ENCODE measurements at regions not wholly inside any gene's neighbourhood (a gene's known extent, or its start where the extent isn't known, plus 50 kb on each side); places are given as distances from the start of the nearest gene placed in this dataset.
"Not testable (repeated sequence)": the region's sequence is repeated elsewhere in the genome, so short reads cannot be mapped to it uniquely, and the experiment has no call there.

GRCh38 chr6:68007717-68008116, 627.4 kb upstream of the ADGRB3 start:
- no peak for DNase-seq

GRCh38 chr6:67986694-67987232, 648.3 kb upstream of the ADGRB3 start:
- DNase-seq: no peak

DNA sequence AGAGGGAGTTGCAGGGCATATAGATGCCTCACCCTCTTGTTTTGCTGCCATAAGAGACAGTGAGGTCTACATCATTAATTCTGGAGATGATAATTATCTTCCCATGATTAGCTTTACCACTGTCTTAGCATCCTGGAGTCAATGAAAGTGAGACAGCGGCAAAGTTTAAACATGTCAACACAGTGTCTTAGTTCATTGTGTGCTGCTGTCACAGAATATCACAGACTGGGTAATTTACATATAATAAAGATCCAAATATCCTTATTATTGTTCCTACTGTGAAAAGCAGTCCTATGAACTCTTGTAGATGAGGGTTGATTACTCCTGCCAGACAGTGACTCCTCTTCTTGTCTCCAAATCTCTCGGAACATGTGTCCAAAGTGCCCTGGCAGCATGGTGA, 658.6 kb upstream of the ADGRB3 start:
- no peak for DNase-seq

DNA sequence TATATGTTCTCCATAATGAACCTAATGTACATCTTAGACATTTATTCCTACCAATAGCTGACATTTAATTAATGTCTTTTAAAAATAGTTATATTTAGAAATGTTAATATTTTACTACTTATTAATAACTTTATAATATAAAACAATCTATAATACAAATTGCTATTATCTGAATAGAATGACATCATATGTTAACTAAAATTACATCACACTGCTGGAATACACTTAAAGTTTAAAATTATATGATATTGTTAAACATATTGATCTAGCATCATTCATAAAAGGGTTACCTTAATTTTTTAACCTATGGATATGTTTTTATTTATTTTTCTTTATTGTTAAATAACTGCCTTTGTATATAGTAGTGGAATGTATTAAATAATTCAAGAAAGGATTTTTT, 660.2 kb upstream of the ADGRB3 start:
- DNase-seq: no peak

- no peak for DNase-seq
Observed at GRCh38 chr6:67971812-67972211, 663.3 kb upstream of the ADGRB3 start.

DNA sequence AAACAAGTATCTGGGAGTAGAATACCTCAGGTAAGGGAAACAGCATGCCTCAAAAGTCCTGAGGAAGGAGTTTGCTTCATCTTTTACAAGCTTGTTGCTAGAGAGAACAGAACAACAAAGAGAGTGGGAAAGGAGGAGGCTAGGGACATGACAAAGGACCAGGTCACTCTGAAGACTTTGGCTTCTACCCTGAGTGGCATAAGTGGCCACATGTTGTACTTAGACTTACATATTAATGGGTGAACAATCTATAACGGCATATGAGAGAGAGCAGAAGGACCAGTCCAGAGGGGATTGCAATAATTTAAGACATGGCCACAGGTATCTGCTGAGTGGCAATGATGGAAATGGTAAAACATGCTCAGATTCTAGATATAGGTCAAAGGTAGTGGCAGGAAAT, 668.3 kb upstream of the ADGRB3 start:
- DNase-seq: no peak

DNA sequence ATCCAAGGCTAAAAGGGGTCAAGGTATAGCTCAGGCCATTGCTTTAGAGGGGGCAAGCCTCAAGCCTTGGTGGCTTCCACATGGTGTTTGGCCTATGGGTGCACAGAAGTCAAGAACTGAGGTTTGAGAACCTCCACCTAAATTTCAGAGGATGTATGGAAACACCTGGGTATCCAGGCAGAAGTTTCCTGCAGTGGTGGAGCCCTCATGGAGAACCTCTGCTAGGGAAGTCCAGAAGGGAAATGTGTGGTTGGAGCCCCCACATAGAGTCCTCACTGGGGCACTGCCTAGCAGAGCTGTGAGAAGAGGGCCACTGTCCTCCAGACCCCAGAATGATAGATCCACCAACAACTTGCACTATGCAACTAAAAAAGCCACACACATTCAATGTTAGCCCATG, 678.7 kb upstream of the ADGRB3 start:
- no peak for DNase-seq

DNA sequence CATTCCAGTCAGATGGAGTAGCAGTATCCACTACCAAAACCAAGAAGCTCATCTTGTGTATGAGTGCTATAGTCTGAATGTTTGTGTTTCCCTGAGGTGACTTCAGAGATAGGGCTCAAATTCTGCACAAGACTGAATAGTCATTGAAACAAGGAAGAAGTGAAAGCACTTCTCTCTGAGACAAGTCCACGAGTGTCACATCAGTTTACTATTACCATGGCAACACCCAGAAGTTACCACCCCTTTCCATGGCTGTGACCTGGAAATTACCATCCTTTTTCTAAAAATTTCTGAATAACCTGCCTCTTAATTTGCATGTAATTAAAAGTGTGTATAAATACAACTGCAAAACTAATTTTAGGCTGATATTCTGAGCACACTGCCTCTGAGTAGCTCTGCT, 682.1 kb upstream of the ADGRB3 start:
- DNase-seq: no peak

- no peak for DNase-seq
Observed at GRCh38 chr6:67952121-67952520, 683.0 kb upstream of the ADGRB3 start.

- not testable (repeated sequence) for DNase-seq
Observed at GRCh38 chr6:67947762-67948161, 687.3 kb upstream of the ADGRB3 start.

DNA sequence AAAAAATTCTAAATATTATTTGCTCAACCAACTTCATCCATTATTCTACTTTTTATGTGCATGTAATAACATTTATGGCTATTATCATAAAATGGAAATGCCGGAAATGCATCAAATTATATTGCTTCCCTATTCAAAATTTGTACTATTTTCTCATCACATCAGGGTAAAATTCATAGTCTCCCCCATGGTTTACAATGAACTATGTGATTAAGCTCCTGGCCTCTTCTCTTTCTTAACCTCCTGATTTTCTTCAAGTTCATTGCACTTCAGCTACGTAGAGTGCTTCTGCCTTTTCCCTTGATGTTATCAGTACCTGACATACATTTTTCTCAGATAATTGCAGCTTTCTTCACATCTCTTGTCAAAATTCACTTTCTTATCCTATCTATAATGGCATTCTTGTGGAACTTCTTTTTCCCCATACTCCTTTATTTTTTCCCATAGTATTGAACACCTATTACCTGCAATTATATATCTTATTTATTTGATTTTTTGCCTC, 699.1 kb upstream of the ADGRB3 start:
- no peak for DNase-seq

- DNase-seq: no peak
Observed at GRCh38 chr6:67933278-67933677, 701.8 kb upstream of the ADGRB3 start.

GRCh38 chr6:67922588-67922987, 712.5 kb upstream of the ADGRB3 start:
- DNase-seq: not testable (repeated sequence)

- DNase-seq: not testable (repeated sequence)
Observed at GRCh38 chr6:67920040-67920439, 715.0 kb upstream of the ADGRB3 start.

DNA sequence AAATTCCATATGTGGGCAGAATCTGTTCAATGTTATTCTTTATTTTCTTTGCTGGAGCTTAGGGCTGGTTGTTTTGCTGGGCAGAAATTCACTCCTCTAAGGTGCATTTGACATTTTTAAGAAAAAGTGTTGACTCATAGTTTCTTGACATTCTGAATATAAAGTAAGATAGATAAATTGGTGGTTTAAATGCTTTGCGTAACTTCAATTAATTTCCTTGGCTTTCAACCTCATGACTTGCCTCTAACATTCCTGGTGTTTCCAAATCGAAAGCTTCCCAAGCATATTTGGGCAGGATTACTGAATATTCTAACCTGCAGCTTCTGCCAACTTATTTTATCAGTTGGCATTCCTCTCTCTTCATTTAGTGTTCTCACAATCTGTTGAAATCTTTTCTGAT, 718.7 kb upstream of the ADGRB3 start:
- DNase-seq: no peak

DNA sequence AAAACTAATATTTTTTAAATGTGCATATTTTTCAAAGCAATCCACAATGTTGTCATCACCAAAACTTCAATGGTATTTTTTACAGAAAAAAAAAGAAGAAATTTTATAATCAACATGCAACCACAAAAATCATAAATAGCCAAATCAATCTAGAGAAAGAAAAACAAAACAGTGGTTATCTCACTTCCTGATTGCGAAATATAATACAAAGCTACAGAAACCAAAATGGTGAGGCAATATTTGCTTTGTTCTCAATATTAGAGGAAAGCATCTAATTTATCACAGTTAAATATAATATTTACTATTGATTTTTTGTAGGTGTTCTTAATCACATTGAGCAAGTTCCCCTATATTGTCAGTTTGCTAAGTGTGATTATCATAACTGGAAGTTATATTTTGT, 720.7 kb upstream of the ADGRB3 start:
- no peak for DNase-seq

DNA sequence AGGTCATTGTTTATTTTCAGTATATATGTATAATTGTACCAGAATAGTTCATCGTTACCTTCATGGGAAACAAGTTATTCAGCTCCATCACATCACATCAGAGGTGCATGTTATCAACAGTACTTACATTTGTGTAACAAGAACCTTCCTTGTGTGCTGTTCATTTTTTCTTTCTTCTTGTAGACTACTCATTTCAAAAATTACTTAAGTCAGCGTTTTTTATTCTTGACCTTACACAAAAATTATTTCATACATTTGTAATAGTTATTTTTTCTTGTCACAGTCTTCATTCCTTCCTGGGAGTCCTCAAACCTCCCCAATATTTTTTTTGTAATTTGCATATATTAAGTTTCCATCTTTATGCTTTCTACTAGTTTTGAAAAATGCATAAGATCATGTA, 725.7 kb upstream of the ADGRB3 start:
- DNase-seq: no peak

DNA sequence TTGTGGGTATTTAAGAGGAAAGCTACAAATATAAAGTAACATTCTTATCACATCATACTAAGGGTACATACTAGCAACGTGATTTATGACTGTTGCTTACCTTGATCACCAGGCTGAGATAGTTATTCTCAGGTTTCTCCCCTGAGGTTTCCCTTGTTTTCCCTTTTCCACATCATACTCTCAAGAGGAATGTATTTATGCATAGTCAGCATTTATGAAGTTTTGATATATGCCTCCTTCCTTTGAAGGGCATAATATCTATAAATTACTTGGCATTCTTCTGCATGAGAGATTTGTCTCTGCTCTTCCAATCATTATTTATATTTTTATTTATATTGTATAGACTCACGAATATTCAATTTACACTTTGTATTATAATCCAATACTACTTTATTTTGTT, 726.7 kb upstream of the ADGRB3 start:
- DNase-seq: no peak

GRCh38 chr6:67904735-67905134, 730.3 kb upstream of the ADGRB3 start:
- DNase-seq: not testable (repeated sequence)

DNA sequence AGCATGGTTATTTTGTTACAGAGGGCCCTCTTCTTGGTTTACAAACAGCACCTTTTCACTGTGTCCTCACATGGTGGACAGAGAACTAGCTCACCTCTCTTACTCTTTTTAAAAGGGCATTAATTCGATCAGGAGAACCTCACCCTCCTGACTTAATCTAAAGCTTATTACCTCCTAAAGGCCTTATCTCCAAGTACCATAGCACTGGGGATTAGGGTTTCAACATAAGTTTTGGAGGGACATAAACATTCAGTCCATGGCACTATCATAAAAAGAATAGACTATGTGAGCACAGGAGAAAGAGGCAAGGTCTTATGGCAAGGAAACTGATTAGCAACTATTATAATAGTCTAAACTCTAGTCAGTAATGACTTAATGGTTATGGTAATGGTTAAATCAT, 736.2 kb upstream of the ADGRB3 start:
- no peak for DNase-seq

GRCh38 chr6:67897998-67898607, 737.0 kb upstream of the ADGRB3 start:
- DNase-seq: no peak

DNA sequence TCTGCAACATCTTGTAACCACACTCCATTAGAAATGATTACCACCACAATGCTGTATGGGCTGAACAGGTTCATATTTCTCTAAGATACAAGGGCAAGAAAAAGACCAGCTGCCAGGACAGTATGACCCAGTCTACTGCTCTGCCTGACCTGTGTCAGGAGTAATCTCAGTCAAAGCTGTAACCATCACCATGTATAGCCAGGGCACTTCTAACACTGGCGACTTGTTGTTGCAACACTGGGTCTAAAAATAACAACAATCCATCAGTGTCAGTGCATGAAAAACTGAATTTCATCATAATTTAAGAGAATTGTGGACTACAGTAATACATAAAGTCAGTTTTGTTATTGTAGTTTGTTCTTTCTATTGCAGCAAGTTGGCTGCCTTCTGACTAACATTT, 738.6 kb upstream of the ADGRB3 start:
- DNase-seq: no peak

DNA sequence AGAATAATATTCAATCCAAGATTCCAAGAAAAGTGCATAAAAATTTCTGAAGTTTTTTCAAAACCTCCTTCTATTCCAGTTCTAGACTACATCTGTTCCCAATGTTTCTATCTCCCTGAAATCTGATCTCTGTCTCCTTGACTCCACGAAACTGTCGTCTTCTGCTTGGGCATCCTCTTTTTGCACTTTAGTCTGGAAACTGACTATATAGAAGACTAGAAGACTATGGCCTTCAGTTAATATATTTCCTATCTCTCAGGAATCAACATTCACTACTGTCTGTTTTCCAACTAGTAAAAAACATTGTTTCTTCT, 745.4 kb upstream of the ADGRB3 start:
- no peak for DNase-seq

- DNase-seq: no peak
Observed at GRCh38 chr6:67888886-67889681, 746.0 kb upstream of the ADGRB3 start.

DNA sequence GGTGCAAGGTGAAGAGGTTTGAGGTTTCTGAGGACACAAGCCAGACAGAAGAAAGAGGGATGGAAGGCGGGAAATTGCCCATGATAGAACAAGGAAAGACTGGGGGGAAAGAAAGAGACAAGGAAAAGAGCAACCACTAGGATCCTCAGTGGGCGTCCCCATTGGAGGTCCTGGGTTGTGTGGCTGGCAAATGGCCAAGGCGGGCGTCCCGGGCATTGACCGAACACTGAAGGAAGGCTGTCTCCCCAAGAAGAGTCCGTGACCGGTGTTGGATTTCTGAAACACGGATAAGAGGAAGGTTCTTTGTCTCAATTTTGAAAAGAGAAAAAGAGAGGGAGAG, 746.6 kb upstream of the ADGRB3 start:
- no peak for DNase-seq
